NB4 (cell line): ENCODE measurements at regions not wholly inside any gene's neighbourhood (a gene's known extent, or its start where the extent isn't known, plus 50 kb on each side); places are given as distances from the start of the nearest gene placed in this dataset.

Source experiments
- CTCF ChIP-seq: IDR thresholded peaks from one replicate; pipeline ENCODE4 v1.5.1; 2012; ENCODE audit warnings: low read depth, low read length
- POLR2A ChIP-seq: IDR thresholded peaks from 2 replicates; pipeline ENCODE4 v1.6.1; 2011; ENCODE audit warnings: mild to moderate bottlenecking; ENCODE audit not compliant: insufficient read length; ENCODE audit errors: extremely low read depth

- TF ChIP-seq POLR2A (no peak), CTCF (no peak)
Measured at GRCh38 chr14:95464514-95464913, 51.9 kb downstream of the SYNE3 start.
